ENCODE measurements at regions not wholly inside any gene's neighbourhood (a gene's known extent, or its start where the extent isn't known, plus 50 kb on each side); places are given as distances from the start of the nearest gene placed in this dataset.
A peak's percentile ranks its signal among the peaks of the same experiment; 100 is the strongest.

- no peak for DNase-seq
Measured at GRCh38 chr9:89554307-89555035, 50.3 kb upstream of the GADD45G start.

GRCh38 chr9:89553451-89554010 is 51.3 kb upstream of the GADD45G start:
- DNase-seq: no peak

- no peak for DNase-seq
Measured at GRCh38 chr9:89550346-89550927, 52.5 kb upstream of the SEMA4D start.

GRCh38 chr9:89549031-89549644 is 51.2 kb upstream of the SEMA4D start:
- DNase-seq: peak in 47 of 56 donors; percentile 23 to 84 (median 59)

GRCh38 chr9:89548071-89548638 is 50.2 kb upstream of the SEMA4D start:
- no peak for DNase-seq
